Left ventricle myocardium inferior (tissue), 1 donor: ENCODE measurements at regions not wholly inside any gene's neighbourhood (a gene's known extent, or its start where the extent isn't known, plus 50 kb on each side); places are given as distances from the start of the nearest gene placed in this dataset.

Experiments used
- DNase-seq: peaks from one replicate; pipeline ENCODE4 v3.0.0-alpha.2; 2020
- H3K27ac ChIP-seq: fragments of 200-600 bp; replicated peaks from 2 replicates; pipeline ENCODE4 v1.8.0; 2021
- H3K27me3 ChIP-seq: fragments of 200-600 bp; 2 replicates; pipeline ENCODE4 v1.8.0; 2021; ENCODE audit warnings: low read depth
- H3K36me3 ChIP-seq: fragments of 200-600 bp; 2 replicates; pipeline ENCODE4 v1.8.0; 2021
- H3K4me1 ChIP-seq: fragments of 200-600 bp; 2 replicates; pipeline ENCODE4 v1.8.0; 2021
- H3K4me3 ChIP-seq: fragments of 200-600 bp; 2 replicates; pipeline ENCODE4 v1.8.0; 2021; ENCODE audit warnings: mild to moderate bottlenecking, moderate library complexity
- H3K9me3 ChIP-seq: fragments of 200-600 bp; replicated peaks from 2 replicates; pipeline ENCODE4 v1.8.0; 2021
- intact Hi-C: fragments of 100-400 bp; cut with micrococcal nuclease; formaldehyde crosslinking; loops from one replicate; pipeline ENCODE4 v1.11.0; 2022
- TF ChIP-seq, protein P1 (sequence below): fragments of 200-600 bp; IDR thresholded peaks from 2 replicates; pipeline ENCODE4 v1.8.0; 2021; ENCODE audit warnings: antibody characterized with exemption, mild to moderate bottlenecking, borderline replicate concordance
- donor health status: DM: no; HTN: yes; CAD: no; lungs with severe emphysema.

- Histone ChIP-seq H3K4me1 (no peaks in the 10 kb centered on the region), H3K36me3 (no peaks in the 10 kb centered on the region), H3K9me3 (no peaks in the 10 kb centered on the region), H3K27ac (no peak overlapping the region), H3K27me3 (no peaks in the 10 kb centered on the region), H3K4me3 (no peak overlapping the region)
- DNase-seq: no peak
- intact Hi-C loops: no loop called here
- TF ChIP-seq, protein P1, sequence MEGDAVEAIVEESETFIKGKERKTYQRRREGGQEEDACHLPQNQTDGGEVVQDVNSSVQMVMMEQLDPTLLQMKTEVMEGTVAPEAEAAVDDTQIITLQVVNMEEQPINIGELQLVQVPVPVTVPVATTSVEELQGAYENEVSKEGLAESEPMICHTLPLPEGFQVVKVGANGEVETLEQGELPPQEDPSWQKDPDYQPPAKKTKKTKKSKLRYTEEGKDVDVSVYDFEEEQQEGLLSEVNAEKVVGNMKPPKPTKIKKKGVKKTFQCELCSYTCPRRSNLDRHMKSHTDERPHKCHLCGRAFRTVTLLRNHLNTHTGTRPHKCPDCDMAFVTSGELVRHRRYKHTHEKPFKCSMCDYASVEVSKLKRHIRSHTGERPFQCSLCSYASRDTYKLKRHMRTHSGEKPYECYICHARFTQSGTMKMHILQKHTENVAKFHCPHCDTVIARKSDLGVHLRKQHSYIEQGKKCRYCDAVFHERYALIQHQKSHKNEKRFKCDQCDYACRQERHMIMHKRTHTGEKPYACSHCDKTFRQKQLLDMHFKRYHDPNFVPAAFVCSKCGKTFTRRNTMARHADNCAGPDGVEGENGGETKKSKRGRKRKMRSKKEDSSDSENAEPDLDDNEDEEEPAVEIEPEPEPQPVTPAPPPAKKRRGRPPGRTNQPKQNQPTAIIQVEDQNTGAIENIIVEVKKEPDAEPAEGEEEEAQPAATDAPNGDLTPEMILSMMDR: no peak
These were observed 1281.9 kb downstream of the KCNT2 start for GRCh38 chr1:195326325-195326724.

- no peaks in the 10 kb centered on the region for H3K9me3 ChIP-seq
- intact Hi-C loops: no loop called here
- no peaks in the 10 kb centered on the region for H3K4me1 ChIP-seq
- H3K4me3 ChIP-seq: no peak overlapping the region
- no peaks in the 10 kb centered on the region for H3K27me3 ChIP-seq
- no peak for DNase-seq
- no peaks in the 10 kb centered on the region for H3K36me3 ChIP-seq
- H3K27ac ChIP-seq: no peak overlapping the region
- TF ChIP-seq, protein P1: no peak
These were observed 1283.1 kb downstream of the KCNT2 start for GRCh38 chr1:195325181-195325580.

- Histone ChIP-seq H3K9me3 (peaks cover 3% of the 10 kb centered on the region), H3K4me3 (no peak overlapping the region), H3K36me3 (no peaks in the 10 kb centered on the region), H3K27me3 (no peaks in the 10 kb centered on the region), H3K27ac (no peak overlapping the region), H3K4me1 (no peaks in the 10 kb centered on the region)
- intact Hi-C loops: no loop called here
- TF ChIP-seq, protein P1: no peak
- no peak for DNase-seq
These were observed 1302.0 kb downstream of the KCNT2 start for GRCh38 chr1:195306281-195306680.

GRCh38 chr1:195294911-195295310, 1313.3 kb downstream of the KCNT2 start:
- H3K27me3 ChIP-seq: no peaks in the 10 kb centered on the region
- no peak overlapping the region for H3K4me3 ChIP-seq
- DNase-seq: no peak
- TF ChIP-seq, protein P1: no peak
- no peaks in the 10 kb centered on the region for H3K36me3 ChIP-seq
- intact Hi-C loops: no loop called here
- no peak overlapping the region for H3K27ac ChIP-seq
- no peaks in the 10 kb centered on the region for H3K9me3 ChIP-seq
- no peaks in the 10 kb centered on the region for H3K4me1 ChIP-seq

DNA sequence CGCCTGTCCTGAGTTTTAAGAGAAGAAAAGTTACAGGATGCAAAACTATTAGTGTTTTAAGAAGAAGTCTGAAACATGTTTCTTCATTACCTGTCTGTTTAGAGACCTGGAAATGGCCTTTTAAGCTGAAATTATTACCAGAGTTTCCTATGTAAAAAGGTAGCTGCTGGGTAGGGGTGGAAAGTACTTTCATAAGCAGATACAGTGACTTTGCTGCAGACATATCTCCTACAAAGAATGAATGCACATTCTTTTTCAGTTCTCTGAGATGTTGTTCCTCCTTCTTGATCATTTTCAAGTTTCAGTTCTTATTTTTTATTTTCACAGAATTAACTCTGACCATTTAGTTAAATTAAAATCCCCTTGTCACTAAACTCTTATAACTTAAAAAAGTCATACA, 1329.6 kb downstream of the KCNT2 start:
- TF ChIP-seq, protein P1: no peak
- Histone ChIP-seq H3K4me3 (no peak overlapping the region), H3K27ac (no peak overlapping the region), H3K36me3 (no peaks in the 10 kb centered on the region), H3K9me3 (no peaks in the 10 kb centered on the region), H3K4me1 (no peaks in the 10 kb centered on the region), H3K27me3 (no peaks in the 10 kb centered on the region)
- no peak for DNase-seq
- intact Hi-C loops: no loop called here

DNA sequence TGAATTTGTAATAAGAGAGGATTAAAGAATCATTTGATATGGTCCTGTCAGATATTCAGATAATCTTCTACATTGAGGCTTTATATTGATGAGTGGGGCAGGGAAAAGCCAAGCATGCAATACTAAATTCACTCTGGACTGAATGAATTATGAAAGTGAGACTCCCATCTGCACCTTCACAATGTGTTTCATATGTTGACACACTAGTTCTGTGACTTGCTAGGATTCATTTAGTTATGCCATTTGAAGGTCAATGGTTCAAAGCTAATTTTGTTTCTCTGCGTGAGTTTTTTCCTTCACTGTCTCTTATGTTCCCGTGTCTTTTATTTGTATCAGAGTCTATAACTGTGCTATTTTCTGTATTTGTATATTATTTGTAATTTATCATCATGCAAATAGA, 1332.5 kb downstream of the KCNT2 start:
- H3K27ac ChIP-seq: no peak overlapping the region
- H3K27me3 ChIP-seq: no peaks in the 10 kb centered on the region
- no peaks in the 10 kb centered on the region for H3K4me1 ChIP-seq
- H3K9me3 ChIP-seq: no peaks in the 10 kb centered on the region
- no peak overlapping the region for H3K4me3 ChIP-seq
- no peak for DNase-seq
- intact Hi-C loops: no loop called here
- no peaks in the 10 kb centered on the region for H3K36me3 ChIP-seq
- TF ChIP-seq, protein P1: no peak
